Osteoblast (primary cell): ENCODE measurements at regions not wholly inside any gene's neighbourhood (a gene's known extent, or its start where the extent isn't known, plus 50 kb on each side); places are given as distances from the start of the nearest gene placed in this dataset.

Experiments used
- DNase-seq: peaks from one replicate; pipeline ENCODE4 v3.0.0; 2011; ENCODE audit warnings: low spot score, mixed read lengths; ENCODE audit not compliant: insufficient read length; ENCODE audit errors: missing footprints
- H2AFZ ChIP-seq: 2 replicates; pipeline ENCODE4 v1.6.0; 2011; ENCODE audit warnings: mild to moderate bottlenecking, low read length
- H3K27ac ChIP-seq: 2 replicates; pipeline ENCODE4 v1.5.1; 2011; ENCODE audit warnings: mild to moderate bottlenecking, low read depth, low read length, moderate library complexity
- H3K27me3 ChIP-seq: 2 replicates; pipeline ENCODE4 v1.6.0; 2012; ENCODE audit warnings: mild to moderate bottlenecking, control low read depth, inconsistent platforms, low read length, moderate library complexity; ENCODE audit not compliant: insufficient read depth
- H3K36me3 ChIP-seq: 2 replicates; pipeline ENCODE4 v1.5.1; 2011; ENCODE audit warnings: mild to moderate bottlenecking, low read length, control low read depth, moderate library complexity; ENCODE audit not compliant: insufficient read depth
- H3K4me1 ChIP-seq: 2 replicates; pipeline ENCODE4 v1.5.1; 2011; ENCODE audit warnings: mild to moderate bottlenecking, low read length, control low read depth, moderate library complexity; ENCODE audit not compliant: insufficient read depth
- H3K4me2 ChIP-seq: 2 replicates; pipeline ENCODE4 v1.6.0; 2011; ENCODE audit warnings: mild to moderate bottlenecking, low read length; ENCODE audit not compliant: insufficient read depth
- H3K4me3 ChIP-seq: fragments of 200-600 bp; sonication (generic); 3 replicates; pipeline ENCODE4 v1.5.1; 2012; ENCODE audit warnings: mild to moderate bottlenecking, low read length, inconsistent platforms; ENCODE audit not compliant: insufficient read depth
- H3K79me2 ChIP-seq: 2 replicates; pipeline ENCODE4 v1.6.0; 2012; ENCODE audit warnings: mild to moderate bottlenecking, low read length, control low read depth, inconsistent platforms; ENCODE audit not compliant: insufficient read depth
- H3K9me3 ChIP-seq: 2 replicates; pipeline ENCODE4 v1.5.1; 2011; ENCODE audit warnings: low read depth, low read length, control low read depth
- H4K20me1 ChIP-seq: 2 replicates; pipeline ENCODE4 v1.6.0; 2012; ENCODE audit warnings: mild to moderate bottlenecking, low read length, control low read depth; ENCODE audit not compliant: insufficient read depth
- CTCF ChIP-seq: IDR thresholded peaks from 2 replicates; pipeline ENCODE4 v1.5.1; 2011; ENCODE audit warnings: mild to moderate bottlenecking, low read depth, low read length, moderate library complexity; ENCODE audit errors: extremely low read depth

- no peak for TF ChIP-seq CTCF
- Histone ChIP-seq H3K9me3 (no peaks in the 10 kb centered on the region), H3K4me1 (no peaks in the 10 kb centered on the region), H2AFZ (no peak overlapping the region), H3K27me3 (peaks cover 4% of the 10 kb centered on the region), H3K4me2 (no peak overlapping the region), H3K36me3 (no peaks in the 10 kb centered on the region), H4K20me1 (no peaks in the 10 kb centered on the region), H3K27ac (no peak overlapping the region), H3K79me2 (no peaks in the 10 kb centered on the region), H3K4me3 (no peak overlapping the region)
- no peak for DNase-seq
These were observed 99.0 kb upstream of the DRD2 start for GRCh38 chr11:113574171-113574570.

- no peak overlapping the region for H3K4me2 ChIP-seq
- H3K4me3 ChIP-seq: no peak overlapping the region
- peak; percentile 29 for DNase-seq
- H3K27ac ChIP-seq: no peak overlapping the region
- TF ChIP-seq CTCF: no peak
- H3K36me3 ChIP-seq: no peaks in the 10 kb centered on the region
- no peaks in the 10 kb centered on the region for H3K79me2 ChIP-seq
- no peaks in the 10 kb centered on the region for H3K9me3 ChIP-seq
- peaks cover 7% of the 10 kb centered on the region for H3K27me3 ChIP-seq
- no peaks in the 10 kb centered on the region for H4K20me1 ChIP-seq
- H2AFZ ChIP-seq: no peak overlapping the region
- H3K4me1 ChIP-seq: no peaks in the 10 kb centered on the region
These were observed 97.0 kb upstream of the DRD2 start for GRCh38 chr11:113572136-113572735.

GRCh38 chr11:113571531-113571930, 96.3 kb upstream of the DRD2 start:
- no peak overlapping the region for H3K4me3 ChIP-seq
- H3K4me2 ChIP-seq: no peak overlapping the region
- no peaks in the 10 kb centered on the region for H3K36me3 ChIP-seq
- no peaks in the 10 kb centered on the region for H3K79me2 ChIP-seq
- no peak overlapping the region for H3K27ac ChIP-seq
- no peaks in the 10 kb centered on the region for H4K20me1 ChIP-seq
- no peaks in the 10 kb centered on the region for H3K4me1 ChIP-seq
- no peak for DNase-seq
- H3K27me3 ChIP-seq: peaks cover 14% of the 10 kb centered on the region
- H3K9me3 ChIP-seq: no peaks in the 10 kb centered on the region
- no peak for TF ChIP-seq CTCF
- H2AFZ ChIP-seq: no peak overlapping the region

GRCh38 chr11:113570906-113571305, 95.7 kb upstream of the DRD2 start:
- DNase-seq: no peak
- H3K27me3 ChIP-seq: peaks cover 21% of the 10 kb centered on the region
- H3K4me2 ChIP-seq: no peak overlapping the region
- H2AFZ ChIP-seq: no peak overlapping the region
- no peaks in the 10 kb centered on the region for H3K79me2 ChIP-seq
- no peaks in the 10 kb centered on the region for H3K9me3 ChIP-seq
- no peaks in the 10 kb centered on the region for H3K36me3 ChIP-seq
- TF ChIP-seq CTCF: no peak
- no peaks in the 10 kb centered on the region for H4K20me1 ChIP-seq
- no peak overlapping the region for H3K4me3 ChIP-seq
- no peak overlapping the region for H3K27ac ChIP-seq
- H3K4me1 ChIP-seq: no peaks in the 10 kb centered on the region
